Effector memory CD4-positive, alpha-beta T cell (primary cell): ENCODE measurements at regions not wholly inside any gene's neighbourhood (a gene's known extent, or its start where the extent isn't known, plus 50 kb on each side); places are given as distances from the start of the nearest gene placed in this dataset.

Source experiments
- DNase-seq, 3 donors: peaks; one replicate each; pipeline ENCODE4 v3.0.0-alpha.2; 2020
- H3K27ac ChIP-seq: 2 replicates; pipeline ENCODE4 v1.7.0; 2013; ENCODE audit warnings: mild to moderate bottlenecking, low read length, moderate library complexity; ENCODE audit not compliant: insufficient read depth, poor library complexity, severe bottlenecking
- H3K27me3 ChIP-seq: replicated peaks from 2 replicates; pipeline ENCODE4 v1.7.0; 2013; ENCODE audit warnings: mild to moderate bottlenecking, low read length; ENCODE audit not compliant: insufficient read depth, control insufficient read depth, poor library complexity, severe bottlenecking
- H3K36me3 ChIP-seq: 2 replicates; pipeline ENCODE4 v1.7.0; 2013; ENCODE audit warnings: mild to moderate bottlenecking, low read length, moderate library complexity; ENCODE audit not compliant: control insufficient read depth, insufficient read depth
- H3K4me1 ChIP-seq: 2 replicates; pipeline ENCODE4 v1.7.0; 2013; ENCODE audit warnings: low read length, mild to moderate bottlenecking; ENCODE audit not compliant: control insufficient read depth, insufficient read depth, poor library complexity, severe bottlenecking
- H3K4me3 ChIP-seq: 2 replicates; pipeline ENCODE4 v1.7.0; 2013; ENCODE audit warnings: low read length, low read depth, mild to moderate bottlenecking; ENCODE audit not compliant: insufficient read depth, poor library complexity, severe bottlenecking
- H3K9me3 ChIP-seq: 2 replicates; pipeline ENCODE4 v1.7.0; 2013; ENCODE audit warnings: mild to moderate bottlenecking, low read length, moderate library complexity; ENCODE audit not compliant: control insufficient read depth

DNA sequence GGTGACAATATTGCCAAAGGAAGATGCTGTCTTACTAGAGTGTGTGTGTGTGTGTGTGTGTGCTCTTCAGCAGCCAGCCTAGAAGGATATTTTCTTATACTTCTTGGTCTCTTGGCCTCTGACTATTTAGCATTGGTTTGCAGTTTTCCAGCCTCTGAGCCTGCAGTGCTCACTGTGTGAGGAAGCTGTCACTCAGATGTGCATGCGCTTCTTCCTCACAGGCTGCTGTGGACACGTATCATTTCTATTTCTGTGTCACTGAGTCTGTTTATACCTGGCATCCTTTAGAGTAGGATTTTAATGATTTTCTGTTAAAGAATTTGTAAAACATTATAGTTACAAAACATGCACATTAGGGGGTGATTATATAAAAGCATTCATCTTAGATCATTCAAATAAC is 83.3 kb downstream of the ALDH8A1 start:
- no peak overlapping the region for H3K27ac ChIP-seq
- no peak overlapping the region for H3K4me3 ChIP-seq
- no peaks in the 10 kb centered on the region for H3K9me3 ChIP-seq
- H3K36me3 ChIP-seq = no peaks in the 10 kb centered on the region
- H3K4me1 ChIP-seq = no peaks in the 10 kb centered on the region
- H3K27me3 ChIP-seq = no peaks in the 10 kb centered on the region
- DNase-seq = no peak

GRCh38 chr6:134864558-134864957 is 85.3 kb downstream of the ALDH8A1 start:
- H3K36me3 ChIP-seq = no peaks in the 10 kb centered on the region
- no peak for DNase-seq
- H3K9me3 ChIP-seq = no peaks in the 10 kb centered on the region
- no peak overlapping the region for H3K4me3 ChIP-seq
- no peaks in the 10 kb centered on the region for H3K4me1 ChIP-seq
- no peak overlapping the region for H3K27ac ChIP-seq
- H3K27me3 ChIP-seq = no peaks in the 10 kb centered on the region

DNA sequence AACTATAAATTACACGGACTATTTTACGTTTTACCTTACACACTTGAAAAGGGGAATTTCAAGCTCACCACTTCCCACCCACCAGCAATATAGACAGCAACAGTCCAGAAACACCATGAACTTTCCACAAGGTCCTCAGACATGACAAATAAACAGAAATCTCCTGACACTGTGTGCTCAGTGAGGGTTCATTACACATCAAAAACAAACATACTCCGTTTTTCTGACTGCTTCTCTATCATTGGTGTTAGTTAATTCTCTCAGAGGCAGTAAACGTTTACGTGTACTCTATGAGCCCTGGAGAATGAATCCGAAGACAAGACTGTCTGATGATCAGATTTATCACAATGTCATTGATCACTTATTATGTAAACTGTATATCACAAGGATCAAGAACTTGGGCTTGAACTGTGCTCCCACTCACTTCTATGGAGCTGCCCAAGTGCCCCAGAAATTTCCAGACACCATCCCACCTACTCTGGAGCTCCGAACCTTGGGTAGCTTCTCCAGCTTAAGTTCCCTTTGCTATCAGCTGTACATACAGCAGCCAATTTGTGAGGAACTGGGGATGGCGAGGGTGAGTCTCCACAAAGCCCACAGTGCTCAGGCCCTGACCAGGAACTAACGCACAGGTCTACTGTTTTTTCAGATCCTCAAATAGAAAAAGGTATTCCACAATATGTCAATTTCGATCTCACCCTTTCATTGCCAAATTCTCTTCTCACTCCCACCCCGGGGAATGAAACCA is 86.0 kb downstream of the ALDH8A1 start:
- H3K27me3 ChIP-seq = no peaks in the 10 kb centered on the region
- DNase-seq = no peak
- no peaks in the 10 kb centered on the region for H3K4me1 ChIP-seq
- no peak overlapping the region for H3K4me3 ChIP-seq
- H3K36me3 ChIP-seq = no peaks in the 10 kb centered on the region
- no peaks in the 10 kb centered on the region for H3K9me3 ChIP-seq
- H3K27ac ChIP-seq = no peak overlapping the region

DNA sequence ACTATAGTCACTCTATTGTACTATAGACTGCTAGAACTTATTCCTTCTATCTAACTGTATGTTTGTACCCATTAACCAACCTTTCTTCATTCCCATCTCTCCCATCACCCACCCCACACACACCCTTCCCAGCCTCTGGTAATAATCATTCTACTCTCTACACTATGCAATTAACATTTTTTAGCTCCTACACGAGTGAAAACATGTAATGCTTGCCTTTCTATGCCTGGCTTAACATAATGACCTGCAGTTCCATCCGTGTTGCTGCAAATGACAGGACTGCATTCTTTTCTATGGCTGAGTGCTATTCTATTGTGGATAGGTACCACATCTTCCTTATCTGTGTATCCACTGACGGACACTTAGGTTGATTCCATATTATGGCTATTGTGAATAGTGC is 95.5 kb downstream of the ALDH8A1 start:
- no peaks in the 10 kb centered on the region for H3K36me3 ChIP-seq
- H3K9me3 ChIP-seq = no peaks in the 10 kb centered on the region
- no peak for DNase-seq
- peaks cover 2% of the 10 kb centered on the region for H3K27me3 ChIP-seq
- no peaks in the 10 kb centered on the region for H3K4me1 ChIP-seq
- no peak overlapping the region for H3K4me3 ChIP-seq
- no peak overlapping the region for H3K27ac ChIP-seq

DNA sequence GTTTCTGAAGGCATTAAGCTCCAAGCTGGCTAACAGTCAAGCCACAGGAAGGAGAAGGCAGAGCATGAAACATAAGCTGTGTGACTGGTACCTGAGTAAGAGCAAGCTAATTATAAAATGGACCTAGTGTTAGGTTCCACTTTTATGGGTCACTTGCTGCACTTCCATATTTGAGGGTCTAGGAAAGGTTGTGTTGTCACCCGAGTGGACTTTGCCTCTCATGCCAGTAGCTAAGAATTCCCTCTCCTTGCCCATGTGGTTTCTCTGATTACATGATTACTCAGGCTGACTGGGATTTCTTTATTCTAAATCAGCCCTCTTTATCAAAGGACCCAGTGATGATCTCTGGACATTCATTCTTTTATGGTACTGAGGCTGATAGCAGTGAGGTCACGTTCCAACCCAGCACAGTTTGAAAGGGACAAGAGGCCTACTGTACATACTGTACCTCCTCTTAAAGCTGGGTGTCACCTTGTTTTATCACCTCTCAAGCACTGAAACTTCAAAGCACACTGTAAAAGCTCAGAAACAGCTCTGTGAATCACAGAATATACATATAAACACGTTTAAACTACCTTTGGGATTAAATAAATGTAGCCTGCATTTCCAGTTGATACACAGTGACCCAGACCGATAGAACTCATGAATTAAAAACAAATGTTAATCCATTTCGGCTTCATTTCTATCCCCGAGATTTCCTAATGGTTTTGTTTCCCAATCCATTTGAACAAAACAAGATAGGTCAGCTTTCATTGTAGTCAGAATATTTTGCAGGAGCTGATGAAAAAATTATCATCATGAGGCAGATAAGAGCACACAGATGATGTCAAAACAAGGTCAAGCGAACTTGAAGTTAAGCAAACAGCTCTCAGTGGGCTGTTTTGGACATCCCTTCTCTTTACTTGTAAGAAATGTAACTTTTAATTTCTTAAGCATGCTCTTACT is 96.5 kb downstream of the ALDH8A1 start:
- peaks cover 2% of the 10 kb centered on the region for H3K27me3 ChIP-seq
- H3K27ac ChIP-seq = no peak overlapping the region
- no peaks in the 10 kb centered on the region for H3K4me1 ChIP-seq
- no peaks in the 10 kb centered on the region for H3K36me3 ChIP-seq
- no peak for DNase-seq
- H3K9me3 ChIP-seq = no peaks in the 10 kb centered on the region
- no peak overlapping the region for H3K4me3 ChIP-seq

- Histone ChIP-seq H3K27ac (no peak overlapping the region), H3K27me3 (peaks cover 2% of the 10 kb centered on the region), H3K36me3 (no peaks in the 10 kb centered on the region), H3K9me3 (no peaks in the 10 kb centered on the region), H3K4me1 (no peaks in the 10 kb centered on the region), H3K4me3 (no peak overlapping the region)
- DNase-seq = no peak
Measured at GRCh38 chr6:134851548-134851947, 98.4 kb downstream of the ALDH8A1 start.

DNA sequence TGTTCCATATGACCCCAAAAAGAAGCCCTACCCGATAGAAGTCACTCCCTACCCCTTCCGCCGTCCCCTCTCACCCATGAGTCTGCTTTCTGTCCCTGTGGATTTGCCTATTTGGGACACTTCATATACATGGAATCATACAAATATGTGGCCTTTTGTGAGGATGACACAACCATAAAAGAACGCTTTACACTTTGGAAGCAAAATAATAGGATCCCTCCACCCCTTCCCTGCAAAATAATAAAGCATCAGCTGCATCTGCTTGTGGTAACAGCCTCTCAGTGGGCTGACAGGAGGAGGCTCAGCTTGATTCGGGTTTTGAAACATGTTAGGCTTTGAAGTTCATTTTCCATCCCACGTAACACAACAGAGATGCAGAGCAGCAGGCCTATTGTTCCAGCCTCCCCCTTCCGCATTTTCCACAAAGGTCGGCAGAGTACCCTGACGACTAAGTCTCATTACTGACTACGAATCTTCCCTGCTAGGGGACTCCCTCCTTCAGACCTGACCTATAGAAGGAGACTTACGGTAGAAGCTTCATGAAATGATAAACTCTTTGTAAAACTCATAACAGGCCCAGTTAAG is 99.1 kb downstream of the ALDH8A1 start:
- no peak for DNase-seq
- Histone ChIP-seq H3K36me3 (no peaks in the 10 kb centered on the region), H3K27me3 (peaks cover 2% of the 10 kb centered on the region), H3K27ac (no peak overlapping the region), H3K9me3 (no peaks in the 10 kb centered on the region), H3K4me1 (no peaks in the 10 kb centered on the region), H3K4me3 (no peak overlapping the region)

- no peak for DNase-seq
- no peaks in the 10 kb centered on the region for H3K36me3 ChIP-seq
- no peak overlapping the region for H3K27ac ChIP-seq
- no peaks in the 10 kb centered on the region for H3K9me3 ChIP-seq
- H3K4me3 ChIP-seq = no peak overlapping the region
- H3K27me3 ChIP-seq = peaks cover 2% of the 10 kb centered on the region
- no peaks in the 10 kb centered on the region for H3K4me1 ChIP-seq
Measured at GRCh38 chr6:134849920-134850447, 99.9 kb downstream of the ALDH8A1 start.

- H3K9me3 ChIP-seq = no peaks in the 10 kb centered on the region
- no peaks in the 10 kb centered on the region for H3K4me1 ChIP-seq
- H3K27me3 ChIP-seq = peaks cover 2% of the 10 kb centered on the region
- no peak overlapping the region for H3K4me3 ChIP-seq
- DNase-seq = no peak
- no peak overlapping the region for H3K27ac ChIP-seq
- H3K36me3 ChIP-seq = no peaks in the 10 kb centered on the region
Measured at GRCh38 chr6:134848076-134848475, 101.8 kb downstream of the ALDH8A1 start.
